H1 (cell line): ENCODE measurements at regions not wholly inside any gene's neighbourhood (a gene's known extent, or its start where the extent isn't known, plus 50 kb on each side); places are given as distances from the start of the nearest gene placed in this dataset.

ENCODE experiments used
- CTCF ChIA-PET: fragments of 300-600 bp; sonication (Branson Sonifier 250); formaldehyde crosslinking; loops from one replicate; lab custom pipeline; 2021; ENCODE audit not compliant: partially characterized antibody; lab: Charles Lee
- POLR2A ChIA-PET: fragments of 300-600 bp; sonication (Branson Sonifier 250); formaldehyde crosslinking; loops from one replicate; lab custom pipeline; 2021; ENCODE audit warnings: inconsistent platforms; ENCODE audit not compliant: partially characterized antibody; lab: Charles Lee
- DNase-seq, 2 experiments: peaks; one replicate each; pipeline versions ENCODE4 v3.0.0 to v3.0.0-alpha.2; 2010 to 2022; ENCODE audit warnings: low spot score in 2 of 2, low read depth in 1 of 2, mixed read lengths in 1 of 2
- FAIRE-seq: peaks from 2 replicates; lab custom pipeline; 2011; peaks lifted over from hg19 to GRCh38; lab: Jason Lieb, UNC
- H2AFZ ChIP-seq: 2 replicates; pipeline ENCODE4 v1.8.1; 2012; ENCODE audit warnings: low read length, inconsistent platforms
- H2AK5ac ChIP-seq: 2 replicates; pipeline ENCODE4 v1.6.1; 2013; ENCODE audit warnings: low read depth, low read length
- H2BK120ac ChIP-seq: replicated peaks from 2 replicates; pipeline ENCODE3; 2013; ENCODE audit warnings: low read depth, low read length, inconsistent platforms
- H2BK12ac ChIP-seq: 2 replicates; pipeline ENCODE4 v1.6.1; 2013; ENCODE audit warnings: low read depth, low read length
- H2BK15ac ChIP-seq: 2 replicates; pipeline ENCODE4 v1.6.1; 2013; ENCODE audit warnings: low read length
- H2BK20ac ChIP-seq: 2 replicates; pipeline ENCODE4 v1.6.1; 2013; ENCODE audit warnings: low read length
- H2BK5ac ChIP-seq: 2 replicates; pipeline ENCODE4 v1.6.1; 2013; ENCODE audit warnings: low read depth, low read length
- H3K14ac ChIP-seq: 2 replicates; pipeline ENCODE4 v1.6.1; 2013; ENCODE audit warnings: inconsistent platforms; ENCODE audit not compliant: insufficient read length
- H3K18ac ChIP-seq: 2 replicates; pipeline ENCODE4 v1.6.1; 2013; ENCODE audit warnings: low read length; ENCODE audit errors: extremely low read depth
- H3K23ac ChIP-seq: 2 replicates; pipeline ENCODE4 v1.6.1; 2013; ENCODE audit warnings: inconsistent platforms; ENCODE audit not compliant: insufficient read length
- H3K23me2 ChIP-seq: 2 replicates; pipeline ENCODE4 v1.6.1; 2013; ENCODE audit warnings: low read depth, low read length
- H3K27ac ChIP-seq: 2 replicates; pipeline ENCODE4 v1.6.1; 2011; ENCODE audit warnings: low read depth, low read length, inconsistent platforms
- H3K27me3 ChIP-seq, 4 experiments: replicated peaks in 1 of 4; 1 replicate in 1 of 4; 2 replicates in 3 of 4; pipeline versions ENCODE4 v1.6.1 to v1.8.1; 2011 to 2013; ENCODE audit warnings: low read length in 3 of 4, mild to moderate bottlenecking in 3 of 4, inconsistent platforms in 2 of 4, mixed read lengths in 2 of 4, moderate library complexity in 1 of 4; ENCODE audit not compliant: control insufficient read depth in 3 of 4, insufficient read depth in 3 of 4; ENCODE audit errors: extremely low read depth in 1 of 4
- H3K36me3 ChIP-seq, 4 experiments: 2 replicates each; pipeline versions ENCODE4 v1.6.1 to v1.8.1; 2011 to 2013; ENCODE audit warnings: mild to moderate bottlenecking in 4 of 4, low read length in 3 of 4, moderate library complexity in 2 of 4, control low read depth in 1 of 4, inconsistent platforms in 1 of 4; ENCODE audit not compliant: insufficient read depth in 4 of 4, control insufficient read depth in 2 of 4
- H3K4ac ChIP-seq: replicated peaks from 2 replicates; pipeline ENCODE3; 2013; ENCODE audit warnings: low read length, low read depth, mixed read lengths, inconsistent platforms; ENCODE audit not compliant: insufficient read length
- H3K4me1 ChIP-seq, 4 experiments: replicated peaks in 1 of 4; 1 replicate in 1 of 4; 2 replicates in 3 of 4; pipeline versions ENCODE4 v1.6.1 to v1.8.1; 2011 to 2013; ENCODE audit warnings: low read length in 3 of 4, inconsistent platforms in 2 of 4, mixed read lengths in 1 of 4; ENCODE audit not compliant: insufficient read depth in 4 of 4, control insufficient read depth in 3 of 4
- H3K4me2 ChIP-seq, 2 experiments: 2 replicates each; pipeline versions ENCODE4 v1.6.1 to v1.8.1; 2011 to 2013; ENCODE audit warnings: low read depth in 2 of 2, low read length in 2 of 2, control low read depth in 1 of 2, inconsistent platforms in 1 of 2, mild to moderate bottlenecking in 1 of 2; ENCODE audit not compliant: insufficient read depth in 1 of 2
- H3K4me3 ChIP-seq, 4 experiments: fragments of 200-600, 300-600 bp in 1 of 4; sonication (generic), shearing (Covaris generic), sonication (Bioruptor Twin) in 1 of 4; 2 replicates each; pipeline versions ENCODE4 v1.5.1 to v1.8.1; 2011 to 2016; ENCODE audit warnings: low read length in 4 of 4, low read depth in 3 of 4, control low read depth in 2 of 4, inconsistent platforms in 2 of 4, mild to moderate bottlenecking in 2 of 4, mixed read lengths in 1 of 4, moderate library complexity in 1 of 4; ENCODE audit not compliant: insufficient read depth in 2 of 4; ENCODE audit errors: extremely low read depth in 1 of 4
- H3K56ac ChIP-seq: replicated peaks from 2 replicates; pipeline ENCODE3; 2013; ENCODE audit warnings: low read depth, mild to moderate bottlenecking, mixed read lengths, low read length, inconsistent platforms; ENCODE audit not compliant: insufficient read length
- H3K79me1 ChIP-seq: 2 replicates; pipeline ENCODE4 v1.6.1; 2013; ENCODE audit warnings: low read depth, low read length, control low read depth
- H3K79me2 ChIP-seq, 2 experiments: 2 replicates each; pipeline versions ENCODE4 v1.6.1 to v1.8.1; 2012 to 2013; ENCODE audit warnings: low read length in 2 of 2, mild to moderate bottlenecking in 2 of 2, inconsistent platforms in 1 of 2; ENCODE audit not compliant: insufficient read depth in 2 of 2, control insufficient read depth in 1 of 2
- H3K9ac ChIP-seq, 4 experiments: replicated peaks in 1 of 4; 1 replicate in 1 of 4; 2 replicates in 3 of 4; pipeline versions ENCODE4 v1.6.1 to v1.8.1; 2011 to 2013; ENCODE audit warnings: low read depth in 3 of 4, low read length in 3 of 4, control low read depth in 2 of 4, mild to moderate bottlenecking in 2 of 4, moderate library complexity in 2 of 4, inconsistent platforms in 1 of 4; ENCODE audit errors: extremely low read depth in 1 of 4
- H3K9me3 ChIP-seq, 2 experiments: 2 replicates each; pipeline versions ENCODE4 v1.6.1 to v1.8.1; 2012 to 2013; ENCODE audit warnings: mild to moderate bottlenecking in 2 of 2, moderate library complexity in 2 of 2, control low read depth in 1 of 2, inconsistent platforms in 1 of 2, low read depth in 1 of 2, low read length in 1 of 2, mixed read lengths in 1 of 2; ENCODE audit not compliant: insufficient read depth in 2 of 2
- H4K20me1 ChIP-seq, 2 experiments: replicated peaks in 1 of 2; 2 replicates each; pipeline versions ENCODE3 to v1.8.1; 2011 to 2013; ENCODE audit warnings: inconsistent platforms in 2 of 2, low read length in 2 of 2, mild to moderate bottlenecking in 1 of 2; ENCODE audit not compliant: insufficient read depth in 2 of 2, control insufficient read depth in 1 of 2
- H4K5ac ChIP-seq: 2 replicates; pipeline ENCODE4 v1.6.1; 2013; ENCODE audit warnings: low read length, low read depth, mixed read lengths, inconsistent platforms; ENCODE audit not compliant: insufficient read length
- H4K8ac ChIP-seq: 2 replicates; pipeline ENCODE4 v1.8.0; 2013; ENCODE audit warnings: mild to moderate bottlenecking, moderate library complexity, low read length, inconsistent platforms; ENCODE audit not compliant: insufficient read depth; ENCODE audit errors: extremely low read depth
- H4K91ac ChIP-seq: replicated peaks from 2 replicates; pipeline ENCODE3; 2013; ENCODE audit warnings: low read length, mixed read lengths, inconsistent platforms; ENCODE audit not compliant: insufficient read length
- ATF2 ChIP-seq: IDR thresholded peaks from 2 replicates; pipeline ENCODE4 v1.6.1; 2012; ENCODE audit warnings: low read length, inconsistent platforms
- NRF1 ChIP-seq: IDR thresholded peaks from 2 replicates; pipeline ENCODE4 v1.6.1; 2011; ENCODE audit warnings: mild to moderate bottlenecking, low read depth, low read length, improper control_type of control experiment
- RAD21 ChIP-seq, 2 experiments: IDR thresholded peaks in 1 of 2; conservative IDR thresholded peaks in 1 of 2; 2 replicates each; pipeline ENCODE4 v1.6.1; 2011; ENCODE audit warnings: low read depth in 2 of 2, low read length in 2 of 2, improper control_type of control experiment in 1 of 2, inconsistent platforms in 1 of 2, mild to moderate bottlenecking in 1 of 2, moderate library complexity in 1 of 2
- RFX5 ChIP-seq: IDR thresholded peaks from 2 replicates; pipeline ENCODE4 v1.6.1; 2011; ENCODE audit warnings: low read depth, low read length, improper control_type of control experiment, borderline replicate concordance
- SAP30 ChIP-seq: fragments of 300-600 bp; sonication (generic); IDR thresholded peaks from 2 replicates; pipeline ENCODE4 v1.7.1; 2012; ENCODE audit warnings: low read length, moderate library complexity, mild to moderate bottlenecking, inconsistent platforms; ENCODE audit not compliant: insufficient read depth, insufficient replicate concordance
- SIRT6 ChIP-seq: IDR thresholded peaks from one replicate; pipeline ENCODE4 v1.7.1; 2012; ENCODE audit warnings: low read length, inconsistent platforms
- SP4 ChIP-seq: IDR thresholded peaks from 2 replicates; pipeline ENCODE4 v1.6.1; 2012; ENCODE audit warnings: low read length, inconsistent platforms
- SUZ12 ChIP-seq: fragments of 200-600 bp; sonication (generic); IDR thresholded peaks from 2 replicates; pipeline ENCODE4 v1.6.1; 2012; ENCODE audit warnings: mild to moderate bottlenecking, inconsistent platforms, low read length, moderate library complexity, mixed read lengths
- TBP ChIP-seq: IDR thresholded peaks from 2 replicates; pipeline ENCODE4 v1.6.1; 2011; ENCODE audit warnings: low read depth, low read length, improper control_type of control experiment
- WGBS, 2 experiments: shearing (Covaris generic) in 1 of 2; methylation state at CpG; one replicate each; pipeline versions ENCODE4 v1.1.6 to v1.1.7; 2013 to 2015; ENCODE audit warnings: low lambda C conversion rate in 2 of 2, mixed read lengths in 2 of 2, inconsistent platforms in 1 of 2, low coverage in 1 of 2, missing lambda C conversion rate in 1 of 2; ENCODE audit not compliant: insufficient replicate concordance in 2 of 2, insufficient coverage in 1 of 2, insufficient read length in 1 of 2; ENCODE audit errors: extremely low coverage in 1 of 2, missing lambda C conversion rate in 1 of 2; 5-methylcytosine and 5-hydroxymethylcytosine counted together

GRCh38 chr10:125466685-125467084 lies 216.3 kb downstream of the TEX36 start:
- Histone ChIP-seq H4K8ac (no peak overlapping the region), H3K27ac (no peak overlapping the region), H3K56ac (no peak overlapping the region), H3K4ac (no peak overlapping the region), H4K5ac (no peak overlapping the region), H3K23me2 (no peaks in the 10 kb centered on the region), H3K4me3 (no peak overlapping the region), H3K27me3 (no peaks in the 10 kb centered on the region; a peak in 1 of 7 replicates), H2BK20ac (no peak overlapping the region), H2AFZ (no peak overlapping the region), H3K9me3 (no peaks in the 10 kb centered on the region), H2BK15ac (no peak overlapping the region), H3K14ac (no peak overlapping the region), H3K36me3 (no peaks in the 10 kb centered on the region), H2BK12ac (no peak overlapping the region), H3K79me1 (no peaks in the 10 kb centered on the region), H2BK5ac (no peak overlapping the region), H3K79me2 (no peaks in the 10 kb centered on the region), H3K18ac (no peak overlapping the region), H3K4me2 (no peak overlapping the region), H3K9ac (no peak overlapping the region), H2AK5ac (no peak overlapping the region), H2BK120ac (no peak overlapping the region), H3K23ac (no peak overlapping the region), H3K4me1 (no peaks in the 10 kb centered on the region), H4K91ac (no peak overlapping the region), H4K20me1 (peaks cover 0 to 2% of the 10 kb centered on the region in 2 experiments)
- 88% methylated on average over 1 of the region's 1 CpG; no CpG with 5 or more reads in 1 of the 2 experiments for WGBS, 2 experiments
- POLR2A ChIA-PET: no interaction called here
- FAIRE-seq (no peak), DNase-seq (no peak)
- CTCF ChIA-PET: interaction anchor here (1.1 to 2.6 kb wide), 2 partner anchors 10 to 18 kb away, joined by 5 to 11 read pairs; no protein-coding TSS in a partner anchor
- TF ChIP-seq ATF2: no peak
- TF ChIP-seq RFX5: no peak
- TF ChIP-seq SIRT6: no peak
- no peak for TF ChIP-seq SUZ12
- no peak for TF ChIP-seq SP4
- no peak for TF ChIP-seq NRF1
- TF ChIP-seq SAP30: no peak
- TF ChIP-seq RAD21 (IDR thresholded peaks at IDR 0.05 in 1 of 2, conservative IDR thresholded peaks at IDR 0.05 in 1 of 2; ENCODE audit: low read depth in 2 of 2, low read length in 2 of 2): no peak
- TF ChIP-seq TBP: no peak
